PC-9 (cell line): ENCODE measurements at regions not wholly inside any gene's neighbourhood (a gene's known extent, or its start where the extent isn't known, plus 50 kb on each side); places are given as distances from the start of the nearest gene placed in this dataset.

Experiments used
- CTCF ChIP-seq: fragments of 200-600 bp; sonication (generic); conservative IDR thresholded peaks from 2 replicates; pipeline ENCODE4 v1.6.1; 2017; ENCODE audit warnings: mixed run types, antibody characterized with exemption, mild to moderate bottlenecking, moderate library complexity
- EZH2 ChIP-seq: fragments of 200-600 bp; sonication (generic); IDR thresholded peaks from 2 replicates; pipeline ENCODE4 v1.8.0; 2017; ENCODE audit warnings: antibody characterized with exemption, low read depth

GRCh38 chr4:30847958-30848357 is 127.8 kb downstream of the PCDH7 start:
- TF ChIP-seq CTCF (no peak), EZH2 (no peak)
